Limb (tissue), 2 donors: ENCODE measurements at regions not wholly inside any gene's neighbourhood (a gene's known extent, or its start where the extent isn't known, plus 50 kb on each side); places are given as distances from the start of the nearest gene placed in this dataset.

ENCODE experiments used
- DNase-seq, 2 donors: peaks; one replicate each; pipeline ENCODE4 v3.0.0-alpha.2; 2016; ENCODE audit errors: extremely low spot score in 2 of 2

GRCh38 chr2:203812294-203813221, 55.0 kb upstream of the CTLA4 start:
- no peak for DNase-seq

- no peak for DNase-seq
These were observed 53.9 kb upstream of the CTLA4 start for GRCh38 chr2:203813684-203814083.

- DNase-seq = peak; percentile 52 to 92
These were observed 52.7 kb upstream of the CTLA4 start for GRCh38 chr2:203814661-203815540.

GRCh38 chr2:203815541-203815898, 52.1 kb upstream of the CTLA4 start:
- no peak for DNase-seq

- no peak for DNase-seq
These were observed 50.4 kb upstream of the CTLA4 start for GRCh38 chr2:203817147-203817546.
